Smooth muscle cell (in vitro differentiated cells): ENCODE measurements at regions not wholly inside any gene's neighbourhood (a gene's known extent, or its start where the extent isn't known, plus 50 kb on each side); places are given as distances from the start of the nearest gene placed in this dataset.

Experiments
- DNase-seq: peaks from one replicate; lab custom pipeline; 2025; ENCODE audit not compliant: unreplicated experiment; lab: John Stamatoyannopoulos, UW
- H2AFZ ChIP-seq: fragments of 200-600 bp; sonication (generic); 2 replicates; pipeline ENCODE4 v1.6.0; 2016; ENCODE audit warnings: antibody characterized with exemption, low read depth, mild to moderate bottlenecking
- H3F3A ChIP-seq: fragments of 200-600 bp; sonication (generic); 2 replicates; pipeline ENCODE4 v1.6.0; 2017; ENCODE audit warnings: antibody characterized with exemption, low read depth
- H3K27ac ChIP-seq: fragments of 200-600 bp; sonication (generic); 2 replicates; pipeline ENCODE4 v1.5.1; 2016; ENCODE audit warnings: low read depth, mild to moderate bottlenecking
- H3K27me3 ChIP-seq: fragments of 200-600 bp; sonication (generic); 2 replicates; pipeline ENCODE4 v1.6.1; 2016; ENCODE audit warnings: low read depth, mild to moderate bottlenecking
- H3K36me3 ChIP-seq: fragments of 200-600 bp; sonication (generic); 2 replicates; pipeline ENCODE4 v1.5.1; 2016; ENCODE audit warnings: low read depth
- H3K4me1 ChIP-seq: fragments of 200-600 bp; sonication (generic); 2 replicates; pipeline ENCODE4 v1.5.1; 2016; ENCODE audit warnings: low read depth
- H3K4me2 ChIP-seq: fragments of 200-600 bp; sonication (generic); 2 replicates; pipeline ENCODE4 v1.6.0; 2016; ENCODE audit warnings: mild to moderate bottlenecking
- H3K4me3 ChIP-seq: fragments of 200-600 bp; sonication (generic); 2 replicates; pipeline ENCODE4 v1.5.1; 2016; ENCODE audit warnings: mild to moderate bottlenecking
- H3K79me2 ChIP-seq: fragments of 200-600 bp; sonication (generic); 2 replicates; pipeline ENCODE4 v1.6.0; 2016; ENCODE audit warnings: low read depth, mild to moderate bottlenecking
- H3K9ac ChIP-seq: fragments of 200-600 bp; sonication (generic); 2 replicates; pipeline ENCODE4 v1.6.0; 2016; ENCODE audit warnings: low read depth
- H3K9me3 ChIP-seq: fragments of 200-600 bp; sonication (generic); replicated peaks from 2 replicates; pipeline ENCODE4 v1.5.1; 2016; ENCODE audit warnings: low read depth
- H4K20me1 ChIP-seq: fragments of 200-600 bp; sonication (generic); 2 replicates; pipeline ENCODE4 v1.6.0; 2016; ENCODE audit warnings: low read depth
- CTCF ChIP-seq: fragments of 200-600 bp; sonication (generic); IDR thresholded peaks from 2 replicates; pipeline ENCODE4 v1.5.1; 2017; ENCODE audit warnings: borderline replicate concordance, mild to moderate bottlenecking, antibody characterized with exemption; ENCODE audit not compliant: insufficient read depth, poor library complexity, severe bottlenecking
- WGBS: methylation state at CpG from one replicate; pipeline ENCODE4 v1.1.7; 2016; ENCODE audit warnings: low lambda C conversion rate; 5-methylcytosine and 5-hydroxymethylcytosine counted together

GRCh38 chr4:165588534-165589315, 209.9 kb downstream of the CPE start:
- H3K36me3 ChIP-seq = no peaks in the 10 kb centered on the region
- no peak overlapping the region for H3K4me2 ChIP-seq
- no peak overlapping the region for H2AFZ ChIP-seq
- H3K4me3 ChIP-seq = no peak overlapping the region
- no peak overlapping the region for H3K27ac ChIP-seq
- no peaks in the 10 kb centered on the region for H3K4me1 ChIP-seq
- H3K79me2 ChIP-seq = no peaks in the 10 kb centered on the region
- H3K9ac ChIP-seq = no peak overlapping the region
- no peak for TF ChIP-seq CTCF
- no peaks in the 10 kb centered on the region for H3F3A ChIP-seq
- WGBS = 87% methylated on average over 7 of the region's 7 CpGs
- no peaks in the 10 kb centered on the region for H4K20me1 ChIP-seq
- no peaks in the 10 kb centered on the region for H3K9me3 ChIP-seq
- no peaks in the 10 kb centered on the region for H3K27me3 ChIP-seq
- no peak for DNase-seq

GRCh38 chr4:165592386-165592785, 213.6 kb downstream of the CPE start:
- Histone ChIP-seq H3K9me3 (no peaks in the 10 kb centered on the region), H3K36me3 (no peaks in the 10 kb centered on the region), H3K4me3 (no peak overlapping the region), H2AFZ (no peak overlapping the region), H3K4me2 (no peak overlapping the region), H3K4me1 (no peaks in the 10 kb centered on the region), H4K20me1 (no peaks in the 10 kb centered on the region), H3F3A (no peaks in the 10 kb centered on the region), H3K79me2 (no peaks in the 10 kb centered on the region), H3K27ac (no peak overlapping the region), H3K9ac (no peak overlapping the region), H3K27me3 (peaks cover 4% of the 10 kb centered on the region)
- TF ChIP-seq CTCF = no peak
- no peak for DNase-seq
- WGBS = 58% methylated on average over 2 of the region's 2 CpGs

GRCh38 chr4:165597581-165598480, 219.0 kb downstream of the CPE start:
- Histone ChIP-seq H3K9ac (no peak overlapping the region), H3K27me3 (peaks cover 4% of the 10 kb centered on the region), H3F3A (no peaks in the 10 kb centered on the region), H3K9me3 (no peaks in the 10 kb centered on the region), H3K4me2 (no peak overlapping the region), H3K36me3 (no peaks in the 10 kb centered on the region), H4K20me1 (no peaks in the 10 kb centered on the region), H3K27ac (no peak overlapping the region), H3K79me2 (no peaks in the 10 kb centered on the region), H3K4me1 (no peaks in the 10 kb centered on the region), H3K4me3 (no peak overlapping the region), H2AFZ (no peak overlapping the region)
- no peak for DNase-seq
- WGBS = 89% methylated on average over 3 of the region's 3 CpGs
- no peak for TF ChIP-seq CTCF
